Activated CD8-positive, alpha-beta T cell treated with anti-CD3 and anti-CD28 coated beads for 36 hours (primary cell): ENCODE measurements at regions not wholly inside any gene's neighbourhood (a gene's known extent, or its start where the extent isn't known, plus 50 kb on each side); places are given as distances from the start of the nearest gene placed in this dataset.

ENCODE experiments used
- ATAC-seq: fragments of 200-7000 bp; cut with Tn5 transposase; one replicate; pipeline ENCODE4 v1.10.0; 2021; ENCODE audit warnings: mild to moderate bottlenecking, moderate library complexity
- CTCF ChIA-PET: fragments of 350-600 bp; sonication (Branson Sonifier 250); formaldehyde crosslinking; loops from one replicate; lab custom pipeline; 2021; ENCODE audit warnings: antibody characterized with exemption; lab: Charles Lee
- POLR2A ChIA-PET: fragments of 350-600 bp; sonication (Branson Sonifier 250); formaldehyde crosslinking; loops from one replicate; lab custom pipeline; 2021; ENCODE audit warnings: antibody characterized with exemption; lab: Charles Lee
- DNase-seq: peaks from one replicate; pipeline ENCODE4 v3.0.0-alpha.2; 2020
- H3K27ac Mint-ChIP-seq: one replicate; pipeline ENCODE4 v1.8.0; 2021; ENCODE audit warnings: mild to moderate bottlenecking, mixed read lengths
- H3K27me3 Mint-ChIP-seq: one replicate; pipeline ENCODE4 v1.8.0; 2021; ENCODE audit warnings: mixed read lengths
- H3K36me3 Mint-ChIP-seq: one replicate; pipeline ENCODE4 v1.8.0; 2021; ENCODE audit warnings: low read depth, mixed read lengths
- H3K4me1 Mint-ChIP-seq: one replicate; pipeline ENCODE4 v1.8.0; 2021; ENCODE audit warnings: low read depth, mixed read lengths
- H3K4me3 Mint-ChIP-seq: one replicate; pipeline ENCODE4 v1.8.0; 2021; ENCODE audit warnings: mild to moderate bottlenecking, moderate library complexity, mixed read lengths
- H3K9me3 Mint-ChIP-seq: one replicate; pipeline ENCODE4 v1.8.0; 2021; ENCODE audit warnings: mixed read lengths
- CTCF ChIP-seq: fragments of 200-600 bp; IDR thresholded peaks from one replicate; pipeline ENCODE4 v1.8.0; 2022; ENCODE audit warnings: antibody characterized with exemption, mild to moderate bottlenecking
- intact Hi-C: fragments of 100-400 bp; cut with micrococcal nuclease; formaldehyde crosslinking; loops from one replicate; pipeline ENCODE4 v1.10.0; 2022

- peaks cover 13% of the 10 kb centered on the region for H3K27me3 Mint-ChIP-seq
- H3K9me3 Mint-ChIP-seq, result no peaks in the 10 kb centered on the region
- ATAC-seq (no peak), DNase-seq (no peak)
- no peak for TF ChIP-seq CTCF
- H3K36me3 Mint-ChIP-seq, result no peaks in the 10 kb centered on the region
- ChIA-PET CTCF (no interaction called here), POLR2A (no interaction called here)
- H3K27ac Mint-ChIP-seq, result no peak overlapping the region
- H3K4me3 Mint-ChIP-seq, result no peak overlapping the region
- no peaks in the 10 kb centered on the region for H3K4me1 Mint-ChIP-seq
- intact Hi-C loops, result no loop called here
Observed at GRCh38 chr10:78223088-78223487, 189.4 kb downstream of the RPS24 start.

DNA sequence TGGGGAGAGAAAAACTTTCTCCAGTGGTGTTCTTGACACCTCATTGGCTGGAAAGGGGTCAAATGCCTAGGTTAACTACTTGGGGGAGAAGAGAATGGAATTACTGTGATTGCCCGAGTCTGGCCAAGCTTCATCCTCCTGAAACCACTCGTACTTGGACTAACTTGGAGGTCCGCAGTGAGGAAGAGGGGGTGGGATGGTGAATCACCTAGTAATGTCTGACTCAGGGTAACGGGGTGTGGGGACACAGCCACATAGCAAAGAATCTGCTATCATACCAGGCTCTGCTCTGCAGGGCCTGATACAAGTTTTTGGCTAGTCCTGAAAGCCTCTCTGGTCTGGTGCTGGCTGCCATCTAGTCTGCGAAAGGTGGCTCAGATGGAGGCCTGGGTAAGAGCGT is 190.9 kb downstream of the RPS24 start:
- H3K9me3 Mint-ChIP-seq, result no peaks in the 10 kb centered on the region
- CTCF ChIA-PET, result no interaction called here

GRCh38 chr10:78225594-78225993 is 191.9 kb downstream of the RPS24 start:
- Mint-ChIP-seq H3K36me3 (no peaks in the 10 kb centered on the region), H3K27ac (no peak overlapping the region), H3K4me1 (no peaks in the 10 kb centered on the region), H3K4me3 (no peak overlapping the region), H3K9me3 (no peaks in the 10 kb centered on the region), H3K27me3 (no peaks in the 10 kb centered on the region)
- CTCF ChIA-PET, result no interaction called here
- no peak for ATAC-seq
- TF ChIP-seq CTCF, result no peak
- intact Hi-C loops, result no loop called here
- no peak for DNase-seq
- POLR2A ChIA-PET, result no interaction called here

More for the DNA sequence above, 190.9 kb downstream of the RPS24 start:
- Mint-ChIP-seq H3K4me1 (no peaks in the 10 kb centered on the region), H3K27ac (no peak overlapping the region), H3K36me3 (no peaks in the 10 kb centered on the region), H3K4me3 (no peak overlapping the region), H3K27me3 (peaks cover 2% of the 10 kb centered on the region)
- ATAC-seq, result no peak
- TF ChIP-seq CTCF, result no peak
- POLR2A ChIA-PET, result no interaction called here
- intact Hi-C loops, result no loop called here
- DNase-seq, result no peak

DNA sequence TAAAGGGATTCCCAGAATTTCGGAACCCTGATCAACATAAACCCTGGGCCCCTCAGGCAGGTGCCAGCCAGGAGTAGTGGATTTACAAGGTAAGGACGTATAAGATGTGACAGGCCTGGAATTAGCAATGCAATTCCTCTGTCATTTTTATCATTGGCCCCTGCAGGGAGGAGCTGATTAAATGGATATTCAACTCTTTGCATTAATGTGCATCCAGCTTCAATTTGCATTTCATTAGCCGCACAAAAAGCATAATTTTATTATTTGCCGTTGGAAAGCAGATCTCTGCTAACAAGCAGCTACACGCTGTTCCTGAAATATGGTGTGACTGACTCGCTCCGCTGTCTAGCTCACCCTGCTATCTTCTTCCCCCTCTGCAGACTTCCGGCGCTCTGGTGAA is 195.8 kb downstream of the RPS24 start:
- CTCF ChIA-PET, result no interaction called here
- H3K36me3 Mint-ChIP-seq, result no peaks in the 10 kb centered on the region
- H3K4me3 Mint-ChIP-seq, result no peak overlapping the region
- POLR2A ChIA-PET, result no interaction called here
- no peaks in the 10 kb centered on the region for H3K27me3 Mint-ChIP-seq
- intact Hi-C loops, result no loop called here
- H3K4me1 Mint-ChIP-seq, result no peaks in the 10 kb centered on the region
- no peak for TF ChIP-seq CTCF
- H3K9me3 Mint-ChIP-seq, result no peaks in the 10 kb centered on the region
- no peak for ATAC-seq
- no peak overlapping the region for H3K27ac Mint-ChIP-seq
- no peak for DNase-seq

DNA sequence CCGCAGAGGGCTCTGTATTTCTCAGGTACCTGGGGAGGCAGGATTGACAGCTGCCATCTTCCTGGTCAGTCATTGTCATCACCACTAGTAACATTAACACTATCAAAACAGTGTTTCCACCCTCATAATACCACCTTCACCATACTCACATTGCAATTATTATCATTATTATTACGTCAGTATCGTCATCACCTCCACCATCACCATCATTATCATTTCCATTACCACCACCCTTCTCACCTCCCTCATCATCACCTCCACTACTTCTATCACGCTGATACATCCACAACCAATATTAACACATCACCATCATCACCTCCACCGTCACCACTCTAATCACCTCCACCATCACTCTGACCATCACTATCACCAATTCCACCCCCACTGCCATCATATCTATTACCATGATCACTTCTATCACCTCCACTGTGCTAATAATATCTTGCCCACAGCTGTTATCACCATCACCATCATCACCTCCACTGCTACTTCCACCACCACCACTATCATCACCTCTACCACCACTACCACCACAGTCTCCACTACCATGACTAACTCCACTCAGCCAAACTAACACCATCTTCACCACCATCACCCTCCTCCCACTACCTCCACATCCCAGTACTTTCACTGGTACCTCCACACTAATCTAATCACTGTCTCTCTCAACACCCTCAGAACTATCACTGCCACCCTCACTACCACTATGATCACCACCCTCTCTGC is 196.4 kb downstream of the RPS24 start:
- ChIA-PET POLR2A (no interaction called here), CTCF (no interaction called here)
- TF ChIP-seq CTCF, result no peak
- Mint-ChIP-seq H3K27me3 (no peaks in the 10 kb centered on the region), H3K36me3 (no peaks in the 10 kb centered on the region), H3K4me1 (no peaks in the 10 kb centered on the region), H3K27ac (no peak overlapping the region), H3K4me3 (no peak overlapping the region), H3K9me3 (no peaks in the 10 kb centered on the region)
- ATAC-seq (peak; percentile 20), DNase-seq (no peak)
- intact Hi-C loops, result no loop called here
